GM23248 (cell line): ENCODE measurements at regions not wholly inside any gene's neighbourhood (a gene's known extent, or its start where the extent isn't known, plus 50 kb on each side); places are given as distances from the start of the nearest gene placed in this dataset.

ENCODE experiments used
- DNase-seq: peaks from one replicate; pipeline ENCODE4 v3.0.0-alpha.2; 2015
- H2AFZ ChIP-seq: fragments of 200-600 bp; sonication (generic); 2 replicates; pipeline ENCODE4 v1.6.1; 2016; ENCODE audit warnings: antibody characterized with exemption
- H3F3A ChIP-seq: fragments of 200-600 bp; sonication (generic); 2 replicates; pipeline ENCODE4 v1.6.1; 2016; ENCODE audit warnings: mild to moderate bottlenecking, antibody characterized with exemption, mixed run types; ENCODE audit not compliant: insufficient read depth
- H3K27ac ChIP-seq: fragments of 200-600 bp; sonication (generic); 2 replicates; pipeline ENCODE4 v1.5.1; 2016; ENCODE audit warnings: mild to moderate bottlenecking
- H3K27me3 ChIP-seq: fragments of 200-600 bp; sonication (generic); replicated peaks from 2 replicates; pipeline ENCODE4 v1.6.1; 2016; ENCODE audit warnings: mild to moderate bottlenecking; ENCODE audit not compliant: insufficient read depth
- H3K36me3 ChIP-seq: fragments of 200-600 bp; sonication (generic); 2 replicates; pipeline ENCODE4 v1.6.1; 2016; ENCODE audit warnings: low read depth, mild to moderate bottlenecking
- H3K4me1 ChIP-seq: fragments of 200-600 bp; sonication (generic); 2 replicates; pipeline ENCODE4 v1.6.1; 2016; ENCODE audit warnings: mild to moderate bottlenecking; ENCODE audit not compliant: insufficient read depth
- H3K4me2 ChIP-seq: fragments of 200-600 bp; sonication (generic); one replicate; pipeline ENCODE4 v1.6.1; 2016; ENCODE audit warnings: mild to moderate bottlenecking; ENCODE audit not compliant: unreplicated experiment
- H3K4me3 ChIP-seq: fragments of 200-600 bp; sonication (generic); 2 replicates; pipeline ENCODE4 v1.5.1; 2016; ENCODE audit warnings: mild to moderate bottlenecking
- H3K79me2 ChIP-seq: fragments of 200-600 bp; sonication (generic); 2 replicates; pipeline ENCODE4 v1.6.1; 2016; ENCODE audit warnings: mild to moderate bottlenecking; ENCODE audit not compliant: insufficient read depth
- H3K9ac ChIP-seq: fragments of 200-600 bp; sonication (generic); 2 replicates; pipeline ENCODE4 v1.6.1; 2016; ENCODE audit warnings: mild to moderate bottlenecking
- H3K9me2 ChIP-seq: fragments of 200-600 bp; sonication (generic); 2 replicates; pipeline ENCODE4 v1.6.1; 2016; ENCODE audit warnings: mixed run types, mild to moderate bottlenecking, moderate library complexity; ENCODE audit not compliant: insufficient read depth
- H3K9me3 ChIP-seq: fragments of 200-600 bp; sonication (generic); one replicate; pipeline ENCODE4 v1.6.1; 2017; ENCODE audit warnings: low read depth
- H4K20me1 ChIP-seq: fragments of 200-600 bp; sonication (generic); 2 replicates; pipeline ENCODE4 v1.6.0; 2016; ENCODE audit not compliant: insufficient read depth
- EZH2 ChIP-seq: fragments of 200-600 bp; sonication (generic); IDR thresholded peaks from 2 replicates; pipeline ENCODE4 v1.6.1; 2018; ENCODE audit warnings: antibody characterized with exemption, mild to moderate bottlenecking; ENCODE audit not compliant: insufficient read depth, poor library complexity, severe bottlenecking
- EZH2phosphoT487 ChIP-seq: fragments of 200-600 bp; sonication (generic); IDR thresholded peaks from 2 replicates; pipeline ENCODE4 v1.6.1; 2018; ENCODE audit warnings: antibody characterized with exemption, moderate library complexity, mild to moderate bottlenecking, low read depth; ENCODE audit not compliant: insufficient read depth
- WGBS, 2 experiments: methylation state at CpG; one replicate each; pipeline ENCODE4 v1.1.6; 2015 to 2017; ENCODE audit warnings: low lambda C conversion rate in 2 of 2, low coverage in 1 of 2; ENCODE audit errors: missing lambda C conversion rate in 2 of 2; 5-methylcytosine and 5-hydroxymethylcytosine counted together
- in situ Hi-C: fragments of 300-500 bp; cut with MboI; formaldehyde crosslinking; loops from 2 replicates; pipeline ENCODE4 v1.15.0; 2020

DNA sequence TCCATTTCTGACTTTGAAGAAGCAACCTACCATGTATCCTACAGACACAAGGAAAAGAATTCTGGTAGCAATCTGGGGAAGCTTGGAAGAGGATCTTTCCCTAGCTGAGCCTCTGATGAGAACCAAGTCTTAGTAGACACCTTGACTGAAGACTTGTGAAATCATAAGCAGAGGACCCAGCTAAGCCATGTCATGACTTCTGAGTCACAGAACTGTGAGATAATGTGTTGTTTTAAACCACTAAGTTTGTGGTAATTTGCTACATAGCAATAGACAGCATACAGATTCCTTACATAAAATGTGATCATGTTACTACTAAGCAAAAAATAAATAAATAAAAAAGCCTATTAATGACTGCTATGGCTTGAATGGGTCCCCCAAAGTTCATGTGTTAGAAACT is 71.3 kb upstream of the ANKRD50 start:
- Histone ChIP-seq H3F3A (no peaks in the 10 kb centered on the region), H3K27me3 (no peaks in the 10 kb centered on the region), H3K4me2 (no peak overlapping the region), H3K4me3 (no peak overlapping the region), H3K4me1 (no peaks in the 10 kb centered on the region), H3K27ac (no peak overlapping the region), H3K79me2 (no peaks in the 10 kb centered on the region), H3K9me3 (no peaks in the 10 kb centered on the region), H3K9me2 (no peaks in the 10 kb centered on the region), H4K20me1 (no peaks in the 10 kb centered on the region), H3K36me3 (no peaks in the 10 kb centered on the region), H2AFZ (no peak overlapping the region), H3K9ac (no peak overlapping the region)
- in situ Hi-C loops, result no loop called here
- DNase-seq, result peak; percentile 50
- TF ChIP-seq EZH2phosphoT487, result no peak

DNA sequence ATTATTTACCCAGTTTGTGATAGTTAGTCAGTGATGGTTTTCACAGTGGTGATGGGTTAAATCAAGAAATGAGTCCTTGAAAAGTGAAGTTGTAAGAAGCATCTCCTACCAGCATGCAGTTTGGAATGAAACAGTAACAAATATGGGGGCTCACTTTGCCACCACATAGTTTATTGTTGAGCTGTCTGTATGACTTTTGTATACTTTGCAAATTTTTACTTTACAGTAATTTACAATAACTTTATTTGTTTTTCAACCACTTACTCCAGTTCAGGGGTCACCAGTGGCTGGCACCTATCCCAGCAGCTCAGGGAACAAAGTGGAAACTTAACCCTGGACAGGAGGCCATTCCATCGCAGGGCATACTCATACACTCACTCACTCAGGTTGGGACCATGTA is 64.5 kb upstream of the ANKRD50 start:
- Histone ChIP-seq H3K9me3 (no peaks in the 10 kb centered on the region), H3K27me3 (no peaks in the 10 kb centered on the region), H3K9ac (no peak overlapping the region), H4K20me1 (no peaks in the 10 kb centered on the region), H3K36me3 (no peaks in the 10 kb centered on the region), H3K79me2 (no peaks in the 10 kb centered on the region), H3K9me2 (no peaks in the 10 kb centered on the region), H3K27ac (no peak overlapping the region), H3K4me1 (no peaks in the 10 kb centered on the region), H3K4me3 (no peak overlapping the region), H2AFZ (no peak overlapping the region), H3K4me2 (no peak overlapping the region), H3F3A (no peaks in the 10 kb centered on the region)
- 43 to 45% methylated on average over 1 of the region's 1 CpG for WGBS, 2 experiments
- no peak for TF ChIP-seq EZH2
- TF ChIP-seq EZH2phosphoT487, result no peak
- in situ Hi-C loops, result no loop called here
- no peak for DNase-seq

DNA sequence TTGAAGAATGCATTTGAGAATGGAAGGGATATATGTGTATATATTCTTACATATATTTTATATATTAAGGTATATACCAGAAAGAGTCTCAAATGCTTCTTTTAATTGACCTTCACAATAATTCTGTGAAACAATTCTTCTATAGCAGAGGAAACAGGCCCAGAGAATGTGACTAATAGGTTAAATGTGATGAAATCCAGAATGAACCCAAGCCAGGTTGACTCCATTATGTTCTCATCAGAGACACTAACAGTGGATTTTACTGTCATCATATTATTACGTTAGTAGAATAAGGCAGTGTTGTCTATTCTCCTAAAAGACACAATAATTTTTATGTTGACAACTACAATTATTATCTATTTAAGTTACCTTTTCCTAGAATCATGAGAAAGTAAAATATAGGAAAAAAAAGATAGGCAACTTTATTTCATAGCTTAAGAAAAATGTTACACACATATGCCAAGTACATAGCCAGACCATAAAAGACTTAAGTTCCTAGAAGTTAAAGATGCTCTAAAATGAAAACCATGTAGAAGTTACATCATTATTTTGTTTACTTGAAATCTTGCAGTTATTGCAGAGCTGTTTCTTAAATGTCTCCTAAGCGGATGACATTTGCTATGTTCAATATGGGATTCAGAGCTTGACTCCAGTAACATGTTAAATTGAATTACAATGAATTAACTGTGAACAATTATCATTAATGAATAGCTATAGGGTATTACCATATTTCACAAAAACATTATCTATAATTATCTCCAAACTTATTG is 56.2 kb upstream of the ANKRD50 start:
- H3K4me2 ChIP-seq, result no peak overlapping the region
- TF ChIP-seq EZH2 (no peak), EZH2phosphoT487 (no peak)
- H3K9me3 ChIP-seq, result no peaks in the 10 kb centered on the region
- no peaks in the 10 kb centered on the region for H3K27me3 ChIP-seq
- no peaks in the 10 kb centered on the region for H3K4me1 ChIP-seq
- no peak overlapping the region for H3K27ac ChIP-seq
- no peak overlapping the region for H3K4me3 ChIP-seq
- H3F3A ChIP-seq, result no peaks in the 10 kb centered on the region
- H3K9me2 ChIP-seq, result no peaks in the 10 kb centered on the region
- H3K9ac ChIP-seq, result no peak overlapping the region
- H2AFZ ChIP-seq, result no peak overlapping the region
- no peaks in the 10 kb centered on the region for H4K20me1 ChIP-seq
- WGBS, 2 experiments, result 67 to 69% methylated on average over 2 of the region's 2 CpGs
- H3K79me2 ChIP-seq, result no peaks in the 10 kb centered on the region
- in situ Hi-C loops, result no loop called here
- no peaks in the 10 kb centered on the region for H3K36me3 ChIP-seq
- peak; percentile 49 for DNase-seq

DNA sequence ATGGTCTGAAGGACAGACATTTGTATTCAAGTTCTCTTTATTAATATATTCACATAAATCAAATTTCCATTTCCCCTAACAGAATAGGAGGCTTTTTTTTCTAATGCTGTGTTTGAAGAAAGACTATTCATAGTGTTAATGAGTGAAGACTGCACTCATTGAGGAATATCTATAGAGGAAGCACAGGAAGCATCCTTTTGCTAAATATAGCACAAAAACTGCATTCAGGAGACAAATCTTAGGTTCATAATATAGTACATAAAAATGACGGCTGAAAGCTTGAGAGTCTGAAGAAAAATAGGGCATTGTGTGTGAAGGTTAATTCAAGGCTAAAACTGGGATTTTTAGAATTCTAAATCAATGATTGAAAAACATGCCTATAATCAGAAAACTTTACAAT is 50.4 kb upstream of the ANKRD50 start:
- no peak overlapping the region for H3K27ac ChIP-seq
- no peaks in the 10 kb centered on the region for H4K20me1 ChIP-seq
- no peak for DNase-seq
- no peak overlapping the region for H2AFZ ChIP-seq
- H3K9me3 ChIP-seq, result no peaks in the 10 kb centered on the region
- TF ChIP-seq EZH2 (no peak), EZH2phosphoT487 (no peak)
- no peaks in the 10 kb centered on the region for H3K4me1 ChIP-seq
- H3K4me2 ChIP-seq, result no peak overlapping the region
- H3K9me2 ChIP-seq, result no peaks in the 10 kb centered on the region
- no peaks in the 10 kb centered on the region for H3K79me2 ChIP-seq
- H3K36me3 ChIP-seq, result no peaks in the 10 kb centered on the region
- no peaks in the 10 kb centered on the region for H3K27me3 ChIP-seq
- no peak overlapping the region for H3K9ac ChIP-seq
- in situ Hi-C loops, result no loop called here
- no peak overlapping the region for H3K4me3 ChIP-seq
- H3F3A ChIP-seq, result no peaks in the 10 kb centered on the region
- WGBS, 2 experiments, result 90 to 96% methylated on average over 1 of the region's 1 CpG
